Fibroblast of pulmonary artery (primary cell): ENCODE measurements at regions not wholly inside any gene's neighbourhood (a gene's known extent, or its start where the extent isn't known, plus 50 kb on each side); places are given as distances from the start of the nearest gene placed in this dataset.

Experiments used
- DNase-seq: peaks from one replicate; pipeline ENCODE4 v3.0.0-alpha.2; 2010; ENCODE audit warnings: low read depth
- H3K4me3 ChIP-seq: replicated peaks from 2 replicates; pipeline ENCODE4 v1.5.1; 2011; ENCODE audit warnings: low read depth, mild to moderate bottlenecking, control low read depth, low read length, moderate library complexity
- CTCF ChIP-seq: IDR thresholded peaks from 2 replicates; pipeline ENCODE4 v1.5.1; 2011; ENCODE audit warnings: mild to moderate bottlenecking, control low read depth, low read length, inconsistent platforms; ENCODE audit errors: missing control alignments

GRCh38 chr6:26311012-26311384 is 54.0 kb upstream of the BTN3A2 start:
- peak overlapping the region; percentile 62 for H3K4me3 ChIP-seq
- TF ChIP-seq CTCF, result no peak
- DNase-seq, result peak; percentile 50

GRCh38 chr6:26311385-26312095 is 53.5 kb upstream of the BTN3A2 start:
- no peak for TF ChIP-seq CTCF
- peak overlapping the region; percentile 62 for H3K4me3 ChIP-seq
- peak; percentile 78 for DNase-seq

- peak overlapping the region; percentile 62 for H3K4me3 ChIP-seq
- peak; percentile 38 for DNase-seq
- TF ChIP-seq CTCF, result no peak
Observed at GRCh38 chr6:26312096-26312463, 52.9 kb upstream of the BTN3A2 start.

GRCh38 chr6:26312501-26313397 is 52.2 kb upstream of the BTN3A2 start:
- H3K4me3 ChIP-seq, result peak overlapping the region; percentile 62
- no peak for TF ChIP-seq CTCF
- peak; percentile 84 for DNase-seq
